HG02870 (cell line): ENCODE measurements at regions not wholly inside any gene's neighbourhood (a gene's known extent, or its start where the extent isn't known, plus 50 kb on each side); places are given as distances from the start of the nearest gene placed in this dataset.
"Not testable (repeated sequence)": the region's sequence is repeated elsewhere in the genome, so short reads cannot be mapped to it uniquely, and the experiment has no call there.

ENCODE experiments used
- ATAC-seq: cut with Tn5 transposase; IDR thresholded peaks from one replicate; pipeline ENCODE4 v1.9.1; 2021; ENCODE audit warnings: mild to moderate bottlenecking, moderate library complexity; ENCODE audit not compliant: unreplicated experiment

GRCh38 chr4:27915822-27916221, 1055.2 kb downstream of the STIM2 start:
- ATAC-seq, result no peak

DNA sequence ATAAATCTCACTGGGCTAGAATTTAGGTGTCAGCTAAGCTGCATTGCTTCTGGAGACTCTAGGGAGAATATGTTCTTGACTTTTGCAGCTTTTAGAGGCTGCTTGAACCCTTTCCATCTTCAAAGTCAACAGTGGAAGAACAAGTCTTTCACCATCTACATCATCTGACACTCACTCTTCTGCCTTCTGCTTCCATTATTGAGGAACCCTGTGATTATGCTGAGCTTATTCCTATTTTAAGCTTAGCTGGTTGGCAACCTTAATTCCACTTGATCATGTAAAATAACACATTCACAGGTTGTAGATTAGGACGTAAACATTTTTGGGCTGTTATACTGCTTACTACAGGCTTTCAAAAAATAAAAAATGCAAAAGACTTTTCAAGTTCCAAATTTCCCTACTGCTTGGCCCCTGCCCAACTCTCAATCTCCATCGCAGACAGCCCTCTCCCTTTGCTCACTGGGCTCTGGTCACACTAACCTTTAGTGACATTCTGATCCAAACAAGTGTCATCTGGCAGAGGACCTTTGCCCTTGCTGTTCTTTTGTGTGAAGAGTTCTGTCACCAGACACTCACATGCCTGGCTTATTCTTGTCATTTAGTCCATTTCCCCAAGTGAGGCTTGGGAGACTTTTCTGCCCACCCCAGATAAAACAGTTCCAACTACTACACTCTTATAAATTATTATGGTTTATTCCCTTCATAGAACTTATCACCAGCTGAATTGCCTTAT, 1056.0 kb downstream of the STIM2 start:
- ATAC-seq, result no peak

DNA sequence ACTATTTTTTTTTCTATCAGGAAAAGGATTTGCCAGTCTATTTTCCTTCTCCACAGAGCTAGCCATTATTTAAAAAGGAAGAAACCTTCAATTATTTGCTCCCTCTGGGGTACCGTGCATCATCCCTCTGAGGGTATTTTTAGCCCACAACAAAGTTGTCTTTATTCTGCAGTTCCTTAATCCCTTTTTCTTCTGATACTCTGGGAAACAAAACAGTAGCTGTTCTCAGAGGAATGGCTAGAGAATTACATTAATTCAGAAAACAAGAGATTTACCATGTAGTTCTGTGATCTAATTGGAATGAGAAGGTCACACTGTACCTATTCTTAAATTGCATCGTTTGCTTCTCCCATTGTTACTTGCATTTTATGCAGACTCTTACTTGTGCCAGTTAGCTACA, 1056.7 kb downstream of the STIM2 start:
- ATAC-seq, result no peak

DNA sequence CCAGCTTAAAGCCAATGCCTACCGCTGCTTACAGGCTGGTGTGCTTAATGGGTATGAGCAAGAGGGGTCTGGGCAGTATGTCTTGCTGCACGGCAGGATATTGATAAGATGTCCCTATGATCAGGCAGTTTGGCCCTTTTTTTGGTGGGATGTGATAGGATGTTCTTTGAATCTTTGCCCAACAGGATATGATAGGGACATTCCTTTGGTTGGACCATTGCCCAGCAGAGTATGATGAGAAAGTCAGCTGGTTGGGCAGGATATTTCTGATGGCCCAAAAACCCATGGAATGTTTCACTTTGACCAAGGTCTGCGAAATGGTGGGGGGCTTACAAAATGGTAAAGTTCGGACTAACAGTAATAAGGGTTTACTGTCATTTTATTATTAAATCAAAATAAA, 1060.6 kb downstream of the STIM2 start:
- no peak for ATAC-seq

DNA sequence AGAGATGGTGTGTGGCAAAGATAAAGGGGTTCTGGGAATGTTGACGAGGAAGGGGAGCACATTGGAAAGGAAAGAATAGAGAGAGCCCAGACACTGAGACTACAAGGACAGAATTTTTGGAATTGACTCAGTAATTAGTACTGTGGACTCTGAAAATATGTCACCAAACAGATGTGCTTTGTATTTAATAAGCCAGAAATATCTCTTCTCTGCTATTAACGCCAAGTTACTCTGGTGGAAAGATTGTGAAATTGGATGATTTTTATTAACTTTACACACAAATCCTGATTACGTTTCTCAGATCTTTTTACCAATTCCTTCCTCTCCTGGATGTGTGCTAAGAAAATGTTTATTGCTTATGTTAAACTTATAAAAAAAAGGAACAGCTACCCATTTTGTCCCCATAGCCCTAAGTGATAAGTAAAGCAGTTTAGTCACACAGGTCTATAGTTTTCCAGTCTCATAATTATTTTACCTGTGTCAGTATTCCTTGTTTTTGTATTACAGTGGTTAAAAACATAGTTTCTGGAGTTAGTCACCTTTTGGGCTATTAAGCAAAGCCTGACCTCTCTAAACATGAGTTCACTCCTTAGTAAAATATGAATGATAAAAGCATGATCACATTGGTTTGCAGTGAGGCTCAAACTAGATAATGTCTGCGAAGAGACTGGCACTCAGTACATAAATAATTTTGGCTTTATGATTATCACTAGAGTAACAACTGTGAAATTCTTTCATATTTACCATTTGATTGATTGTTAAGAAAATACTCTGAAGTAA, 1068.3 kb downstream of the STIM2 start:
- ATAC-seq, result no peak

DNA sequence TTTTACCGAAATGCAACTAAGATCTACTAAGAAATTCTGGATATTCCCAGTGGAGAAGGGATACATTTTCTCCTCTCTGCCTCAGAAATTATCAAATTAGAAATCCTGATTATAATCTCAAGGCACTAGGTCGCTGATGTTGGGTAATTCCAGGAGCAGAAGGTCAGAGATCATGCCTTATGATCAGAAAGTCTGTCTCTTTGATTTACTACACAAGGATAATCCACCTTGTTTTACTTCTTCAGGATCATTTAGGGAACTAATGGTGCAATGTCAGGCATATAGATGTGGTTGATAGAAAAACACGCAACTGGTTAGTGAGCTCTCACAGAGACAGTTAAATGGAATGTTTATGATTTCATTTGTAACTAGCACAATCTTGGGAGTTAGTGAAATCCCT, 1069.7 kb downstream of the STIM2 start:
- ATAC-seq, result no peak

GRCh38 chr4:27930976-27931375, 1070.3 kb downstream of the STIM2 start:
- ATAC-seq, result no peak

DNA sequence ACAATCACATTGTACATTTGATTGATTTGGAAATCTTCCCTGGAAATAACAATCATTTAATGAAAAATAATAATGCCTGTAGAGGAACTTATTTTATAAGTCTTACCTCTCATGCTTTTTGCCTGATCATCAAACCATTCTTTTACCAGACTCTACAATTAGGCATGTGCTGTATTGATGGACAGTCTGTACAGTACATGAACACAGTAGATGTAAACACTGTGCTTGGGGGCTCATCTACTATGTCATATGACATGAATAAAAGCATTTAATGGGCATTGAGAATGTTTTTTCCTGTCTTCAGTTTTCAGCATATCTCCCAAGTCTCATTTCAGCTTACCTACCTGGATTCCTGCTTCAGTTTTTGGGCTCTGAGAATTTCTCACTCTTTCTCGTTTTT, 1070.9 kb downstream of the STIM2 start:
- ATAC-seq, result no peak

GRCh38 chr4:27934871-27935270, 1074.2 kb downstream of the STIM2 start:
- no peak for ATAC-seq

- ATAC-seq, result no peak
Observed at GRCh38 chr4:27946799-27947198, 1086.2 kb downstream of the STIM2 start.

DNA sequence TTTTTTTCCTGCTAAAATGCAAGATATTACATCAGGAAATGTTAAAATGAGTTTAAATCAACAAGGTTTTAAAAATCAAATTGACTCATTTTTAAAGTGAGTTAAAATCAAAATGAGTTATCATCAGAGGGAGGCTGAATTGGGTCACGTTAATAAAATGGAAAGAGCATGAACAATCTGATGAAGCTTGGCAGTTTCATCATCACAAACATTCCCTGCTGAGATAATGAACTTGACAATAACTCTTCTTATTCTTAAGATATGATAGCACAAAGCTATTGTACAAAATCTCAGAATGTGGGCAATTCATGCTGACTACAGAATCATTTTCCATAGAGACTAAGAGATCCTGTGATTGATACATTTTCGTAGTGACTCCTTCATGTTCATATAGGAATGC, 1086.7 kb downstream of the STIM2 start:
- no peak for ATAC-seq

DNA sequence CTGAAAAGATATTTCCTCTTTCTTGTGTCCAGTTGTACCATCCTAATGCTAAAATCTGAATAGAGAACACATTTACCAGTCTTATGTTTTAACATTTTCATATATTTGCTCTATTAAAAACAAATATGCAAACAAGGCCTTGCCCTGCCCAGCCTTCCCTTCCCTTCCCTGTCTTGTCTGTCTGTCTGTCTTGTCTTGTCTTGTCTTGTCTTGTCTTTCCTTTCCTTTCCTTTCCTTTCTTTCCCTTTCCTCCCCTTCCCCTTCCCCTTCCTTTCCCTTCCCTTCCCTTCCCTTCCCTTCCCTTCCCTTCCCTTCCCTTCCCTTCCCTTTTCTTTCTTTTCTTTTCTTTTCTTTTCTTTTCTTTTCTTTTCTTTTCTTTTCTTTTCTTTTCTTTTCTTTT, 1103.5 kb downstream of the STIM2 start:
- no peak for ATAC-seq

DNA sequence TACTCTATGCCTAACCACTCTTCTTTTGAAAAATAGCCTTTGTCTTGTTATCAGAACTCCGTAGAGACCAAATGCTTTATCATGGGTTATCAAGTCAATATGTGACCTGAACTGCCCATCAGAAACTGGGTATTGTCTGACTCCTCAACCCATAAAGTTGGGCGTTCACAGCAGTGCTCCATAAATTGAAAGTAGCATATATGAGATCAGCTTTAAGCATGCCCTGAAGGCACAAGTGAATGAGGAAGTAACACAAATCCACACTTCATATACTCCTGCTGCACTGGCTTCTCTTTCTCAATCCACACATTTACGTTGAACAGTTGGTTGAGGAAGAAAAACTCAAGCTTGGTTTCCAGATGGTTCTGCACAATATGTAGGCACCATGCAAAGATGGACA, 1106.0 kb downstream of the STIM2 start:
- no peak for ATAC-seq

GRCh38 chr4:27973056-27973455, 1112.4 kb downstream of the STIM2 start:
- no peak for ATAC-seq

DNA sequence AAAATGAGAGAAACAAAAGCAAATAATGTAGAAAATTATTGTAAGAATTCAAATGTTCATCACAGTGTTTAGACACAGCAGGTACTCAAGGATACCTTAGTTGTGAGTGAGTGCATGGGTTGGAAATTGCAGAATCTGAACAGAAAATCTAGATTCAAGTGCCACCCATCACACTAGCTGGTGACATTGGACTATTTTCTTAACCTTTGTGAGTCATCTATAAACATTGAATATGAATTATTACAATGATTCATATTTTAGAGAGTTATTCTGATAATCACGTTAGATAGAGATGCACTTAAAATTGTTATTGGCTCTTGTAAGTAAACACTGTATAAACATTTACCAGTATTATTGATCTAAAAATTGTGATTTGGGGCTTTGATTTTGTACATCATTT, 1113.1 kb downstream of the STIM2 start:
- no peak for ATAC-seq

DNA sequence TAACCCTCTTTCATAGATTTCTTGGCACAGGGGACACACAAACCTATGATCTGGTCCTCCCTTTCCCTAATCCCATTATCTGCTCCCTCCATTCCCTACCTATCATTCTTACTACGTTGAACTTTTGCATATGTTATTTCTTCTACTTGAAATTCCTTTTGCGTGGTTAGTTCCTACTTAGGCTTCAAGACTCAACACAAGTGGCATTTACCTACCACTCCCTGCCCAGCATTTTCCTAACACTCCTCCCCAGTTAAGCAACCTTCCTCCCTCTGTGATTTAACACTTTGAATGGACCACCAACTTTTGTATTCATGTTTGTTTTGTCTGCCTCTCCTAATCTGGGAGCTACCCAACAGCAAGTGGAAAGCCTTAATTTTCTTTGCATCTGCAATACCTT, 1113.7 kb downstream of the STIM2 start:
- no peak for ATAC-seq

DNA sequence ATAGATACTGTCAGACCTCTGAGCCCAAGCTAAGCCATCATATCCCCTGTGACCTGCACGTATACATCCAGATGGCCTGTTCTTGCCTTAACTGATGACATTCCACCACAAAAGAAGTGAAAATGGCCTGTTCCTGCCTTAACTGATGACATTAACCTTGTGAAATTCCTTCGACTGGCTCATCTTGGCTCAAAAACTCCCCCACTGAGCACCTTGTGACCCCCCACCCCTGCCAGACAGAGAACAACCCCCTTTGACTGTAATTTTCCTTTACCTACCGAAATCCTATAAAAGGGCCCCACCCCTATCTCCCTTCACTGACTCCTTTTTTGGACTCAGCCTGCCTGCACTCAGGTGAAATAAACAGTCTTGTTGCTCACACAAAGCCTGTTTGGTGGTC, 1114.2 kb downstream of the STIM2 start:
- ATAC-seq, result not testable (repeated sequence)

GRCh38 chr4:27978427-27979109, 1117.9 kb downstream of the STIM2 start:
- not testable (repeated sequence) for ATAC-seq

DNA sequence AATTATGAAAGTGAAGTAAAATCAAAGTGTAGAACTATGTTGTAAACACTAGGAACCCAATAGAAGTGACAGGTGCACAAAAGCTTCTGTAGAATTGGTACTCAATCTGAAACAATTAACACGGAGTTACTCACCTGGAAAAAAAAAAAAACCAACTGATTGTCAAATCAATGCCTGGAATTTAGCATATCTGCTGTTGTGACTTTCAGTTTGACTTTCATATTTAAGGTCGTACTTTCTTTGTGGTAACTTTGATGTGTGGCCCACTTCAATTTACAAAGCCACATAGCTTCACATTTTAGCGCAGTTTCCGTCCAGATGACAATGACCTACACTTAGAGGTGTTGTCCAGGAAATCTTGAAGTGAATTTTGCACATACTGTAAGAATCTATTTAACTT, 1124.9 kb downstream of the STIM2 start:
- no peak for ATAC-seq

DNA sequence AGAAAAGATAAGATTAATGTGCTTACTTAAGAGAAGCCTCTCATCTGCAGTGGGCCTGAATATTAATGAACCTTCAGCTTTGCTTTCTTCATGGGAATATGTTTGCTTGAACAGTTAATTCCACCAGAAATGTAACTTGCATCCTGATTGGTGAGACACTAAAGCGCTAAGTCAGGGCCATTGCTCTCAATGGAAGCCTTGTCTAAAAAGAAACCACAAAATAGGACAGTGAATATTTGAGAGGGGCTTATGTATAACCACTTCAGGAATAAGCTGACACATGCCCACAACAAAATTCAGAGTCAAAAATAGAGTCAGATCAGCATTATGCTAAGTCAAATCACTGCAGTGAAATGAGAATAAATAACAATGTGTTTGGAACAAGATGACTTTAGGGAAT, 1125.8 kb downstream of the STIM2 start:
- no peak for ATAC-seq

DNA sequence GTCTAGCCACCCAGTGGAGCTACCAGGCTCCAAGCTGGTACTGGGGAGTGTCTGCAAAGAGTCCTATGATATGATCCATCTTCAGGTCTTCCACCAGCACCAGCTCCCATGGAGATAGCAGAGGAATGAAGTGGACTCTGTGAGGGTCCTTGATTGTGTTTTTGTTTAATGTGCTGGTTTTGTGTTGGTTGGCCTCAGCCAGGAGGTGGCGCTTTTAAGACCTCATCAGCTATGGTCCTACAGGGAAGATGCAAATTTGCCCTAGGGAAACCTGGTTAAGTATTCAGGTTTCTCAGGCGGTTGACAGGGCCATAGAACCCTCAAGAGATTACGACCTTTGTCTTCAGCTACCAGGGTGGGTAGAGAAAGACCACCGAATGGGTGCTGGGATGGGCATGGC, 1141.1 kb downstream of the STIM2 start:
- no peak for ATAC-seq

GRCh38 chr4:28004520-28004919, 1143.9 kb downstream of the STIM2 start:
- ATAC-seq, result no peak
